ENCODE measurements at regions not wholly inside any gene's neighbourhood (a gene's known extent, or its start where the extent isn't known, plus 50 kb on each side); places are given as distances from the start of the nearest gene placed in this dataset.

- H3K9me3 ChIP-seq, result no peaks in the 10 kb centered on the region
- H3K27me3 ChIP-seq, result no peaks in the 10 kb centered on the region
- no peaks in the 10 kb centered on the region for H3K36me3 ChIP-seq
- WGBS, 3 donors, result 57 to 71% (median 63%) methylated on average over 3 of the region's 3 CpGs
- H3K27ac ChIP-seq, result no peak overlapping the region
- no peak for DNase-seq
- H3K4me3 ChIP-seq, result no peak overlapping the region
- H3K4me1 ChIP-seq (ENCODE audit: insufficient read depth), result no peaks in the 10 kb centered on the region
- TF ChIP-seq CTCF (IDR thresholded peaks at IDR 0.05), result no peak
- TF ChIP-seq EP300 (IDR thresholded peaks at IDR 0.05), result no peak
- no peak for TF ChIP-seq POLR2A (IDR thresholded peaks at IDR 0.05)
- intact Hi-C loops (cut with DNase I), result no loop called here
Measured at GRCh38 chrX:117455787-117456186, 660.8 kb downstream of the KLHL13 start.

DNA sequence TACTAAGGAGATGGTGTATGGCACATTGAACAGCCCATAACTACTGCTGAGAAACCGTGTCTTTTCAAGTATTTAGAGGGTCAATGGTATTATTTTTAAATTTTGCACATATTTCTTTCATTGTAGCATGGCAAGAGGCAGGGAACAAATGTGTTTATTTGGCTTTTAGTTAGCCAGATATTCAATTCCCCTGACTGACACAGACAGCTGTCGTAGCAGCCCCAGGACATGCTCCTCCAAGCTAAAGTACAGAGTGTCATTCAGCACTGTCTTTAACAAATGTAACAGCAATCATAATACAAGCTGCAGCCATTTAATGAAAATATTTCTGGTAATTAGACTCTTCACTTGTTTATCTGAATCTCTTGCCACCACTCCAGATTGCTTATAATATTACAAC is 687.1 kb downstream of the KLHL13 start:
- H3K9me3 ChIP-seq, result no peaks in the 10 kb centered on the region
- 49 to 65% (median 60%) methylated on average over 2 of the region's 2 CpGs for WGBS, 3 donors
- no peak overlapping the region for H3K27ac ChIP-seq
- H3K4me3 ChIP-seq, result no peak overlapping the region
- H3K36me3 ChIP-seq, result no peaks in the 10 kb centered on the region
- no peak for TF ChIP-seq POLR2A (IDR thresholded peaks at IDR 0.05)
- no peak for TF ChIP-seq EP300 (IDR thresholded peaks at IDR 0.05)
- TF ChIP-seq CTCF (IDR thresholded peaks at IDR 0.05), result no peak
- no peaks in the 10 kb centered on the region for H3K27me3 ChIP-seq
- no peak for DNase-seq
- intact Hi-C loops (cut with DNase I), result no loop called here
- no peaks in the 10 kb centered on the region for H3K4me1 ChIP-seq (ENCODE audit: insufficient read depth)

DNA sequence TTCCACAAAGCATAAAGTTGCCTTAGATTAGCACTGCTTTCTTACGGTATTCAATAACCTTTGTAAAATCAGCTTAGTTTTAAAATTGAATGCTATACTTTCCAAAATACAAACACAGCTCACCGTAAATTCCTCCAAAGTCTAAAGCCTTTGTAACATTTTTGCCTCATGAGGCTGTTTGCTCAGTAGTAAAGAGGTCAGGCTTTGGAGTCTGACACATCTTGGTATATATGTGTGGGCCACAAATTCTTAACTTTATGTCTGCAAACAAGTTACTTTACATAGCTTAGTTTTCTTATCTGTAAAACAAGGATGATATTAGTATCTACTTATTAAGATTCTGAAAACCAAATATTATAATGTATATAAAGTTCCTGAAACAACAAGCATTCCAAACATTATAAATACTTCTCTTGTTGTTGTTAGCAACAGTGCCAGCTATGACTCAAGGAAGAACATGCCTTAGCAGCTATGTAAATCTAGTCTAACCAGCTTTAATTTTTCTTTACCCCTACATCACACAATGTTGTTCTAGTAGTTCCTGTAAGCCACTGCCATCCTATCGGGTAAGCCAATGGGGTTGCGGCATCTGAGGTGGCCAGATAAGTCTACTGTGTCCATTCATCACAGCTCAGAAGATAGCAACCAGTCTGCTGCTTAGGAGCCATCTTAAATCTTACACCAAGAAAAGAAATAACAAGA is 709.0 kb downstream of the KLHL13 start:
- TF ChIP-seq CTCF (IDR thresholded peaks at IDR 0.05) (no peak), EP300 (IDR thresholded peaks at IDR 0.05) (no peak), POLR2A (IDR thresholded peaks at IDR 0.05) (no peak)
- intact Hi-C loops (cut with DNase I), result no loop called here
- Histone ChIP-seq H3K9me3 (no peaks in the 10 kb centered on the region), H3K27ac (no peak overlapping the region), H3K4me1 (ENCODE audit: insufficient read depth) (no peaks in the 10 kb centered on the region), H3K36me3 (no peaks in the 10 kb centered on the region), H3K27me3 (no peaks in the 10 kb centered on the region), H3K4me3 (no peak overlapping the region)
- no peak for DNase-seq
- WGBS, 3 donors, result 77 to 81% (median 79%) methylated on average over 4 of the region's 4 CpGs

DNA sequence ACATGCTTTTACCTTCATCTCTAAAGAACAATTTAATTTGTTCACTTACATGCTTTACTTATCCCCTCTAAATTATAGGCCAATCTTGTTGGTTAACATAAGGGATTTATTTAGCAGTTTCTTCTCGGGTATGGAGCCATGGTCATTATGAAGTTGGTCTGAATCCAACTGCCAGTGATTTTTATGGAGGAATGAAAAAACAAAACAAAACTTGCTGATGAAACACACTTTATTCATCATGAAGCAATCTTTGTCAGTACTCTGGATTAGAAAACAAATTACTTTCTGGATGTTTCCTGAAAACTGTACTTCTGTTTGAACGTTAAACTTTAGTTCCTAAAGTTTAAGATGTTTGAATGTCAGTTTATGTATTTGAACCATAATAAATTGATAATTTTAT is 715.8 kb downstream of the KLHL13 start:
- H3K36me3 ChIP-seq, result no peaks in the 10 kb centered on the region
- H3K27me3 ChIP-seq, result no peaks in the 10 kb centered on the region
- H3K4me3 ChIP-seq, result no peak overlapping the region
- 30 to 40% (median 40%) methylated on average over 2 of the region's 2 CpGs for WGBS, 3 donors
- DNase-seq, result no peak
- TF ChIP-seq POLR2A (IDR thresholded peaks at IDR 0.05), result no peak
- no peak for TF ChIP-seq CTCF (IDR thresholded peaks at IDR 0.05)
- TF ChIP-seq EP300 (IDR thresholded peaks at IDR 0.05), result no peak
- H3K4me1 ChIP-seq (ENCODE audit: insufficient read depth), result no peaks in the 10 kb centered on the region
- no peak overlapping the region for H3K27ac ChIP-seq
- intact Hi-C loops (cut with DNase I), result no loop called here
- no peaks in the 10 kb centered on the region for H3K9me3 ChIP-seq

All from ovary (tissue), 7 donors.